Liver (tissue), 8 donors: ENCODE measurements at regions not wholly inside any gene's neighbourhood (a gene's known extent, or its start where the extent isn't known, plus 50 kb on each side); places are given as distances from the start of the nearest gene placed in this dataset.
A peak's percentile ranks its signal among the peaks of the same experiment; 100 is the strongest.

Experiments
- DNase-seq: peaks from one replicate; pipeline ENCODE4 v3.0.0-alpha.2; 2017; ENCODE audit warnings: low spot score
- H3K27ac ChIP-seq, 2 donors: one replicate each; pipeline ENCODE4 v1.7.0; 2013; ENCODE audit warnings: inconsistent platforms in 2 of 2, low read length in 2 of 2, control low read depth in 1 of 2, low read depth in 1 of 2, mild to moderate bottlenecking in 1 of 2
- H3K27me3 ChIP-seq, 4 donors: one replicate each; pipeline versions ENCODE4 v1.6.1 to v1.7.0; 2013; ENCODE audit warnings: low read length in 3 of 4, inconsistent platforms in 1 of 4, mild to moderate bottlenecking in 1 of 4, moderate library complexity in 1 of 4; ENCODE audit not compliant: control insufficient read depth in 4 of 4, insufficient read depth in 4 of 4
- H3K36me3 ChIP-seq, 4 donors: one replicate each; pipeline versions ENCODE4 v1.6.1 to v1.7.0; 2013; ENCODE audit warnings: low read length in 3 of 4, mild to moderate bottlenecking in 3 of 4, low read depth in 1 of 4, moderate library complexity in 1 of 4; ENCODE audit not compliant: control insufficient read depth in 4 of 4, insufficient read depth in 3 of 4
- H3K4me1 ChIP-seq, 4 donors: one replicate each; pipeline versions ENCODE4 v1.6.1 to v1.7.0; 2013; ENCODE audit warnings: low read length in 3 of 4, mild to moderate bottlenecking in 3 of 4, moderate library complexity in 1 of 4; ENCODE audit not compliant: control insufficient read depth in 4 of 4, insufficient read depth in 4 of 4
- H3K4me3 ChIP-seq, 3 donors: one replicate each; pipeline versions ENCODE4 v1.6.1 to v1.7.0; 2013; ENCODE audit warnings: low read length in 3 of 3, control low read depth in 1 of 3, low read depth in 1 of 3, mild to moderate bottlenecking in 1 of 3
- H3K9ac ChIP-seq, 2 donors: one replicate each; pipeline ENCODE4 v1.7.0; 2013; ENCODE audit warnings: low read length in 2 of 2, mild to moderate bottlenecking in 2 of 2, moderate library complexity in 2 of 2, control low read depth in 1 of 2, low read depth in 1 of 2
- H3K9me3 ChIP-seq, 4 donors: one replicate each; pipeline versions ENCODE4 v1.6.1 to v1.7.0; 2013; ENCODE audit warnings: low read length in 3 of 4; ENCODE audit not compliant: control insufficient read depth in 4 of 4
- ATF3 ChIP-seq: IDR thresholded peaks from 2 replicates; pipeline ENCODE4 v1.6.1; 2016; ENCODE audit warnings: antibody characterized with exemption
- CTCF ChIP-seq: fragments of 150-350 bp; IDR thresholded peaks from 2 replicates; pipeline ENCODE4 v1.5.1; 2017; ENCODE audit warnings: improper control_type of control experiment, low read depth, low read length; ENCODE audit not compliant: missing input control
- EGR1 ChIP-seq, 2 donors: IDR thresholded peaks; 2 replicates each; pipeline ENCODE4 v1.6.1; 2016 to 2018; ENCODE audit warnings: antibody characterized with exemption in 2 of 2, low read depth in 2 of 2
- FOXA1 ChIP-seq: IDR thresholded peaks from 2 replicates; pipeline ENCODE4 v1.6.1; 2016; ENCODE audit warnings: antibody characterized with exemption
- FOXA2 ChIP-seq: IDR thresholded peaks from 2 replicates; pipeline ENCODE4 v1.6.1; 2016; ENCODE audit warnings: antibody characterized with exemption
- GABPA ChIP-seq, 2 donors: IDR thresholded peaks in 1 of 2; conservative IDR thresholded peaks in 1 of 2; 2 replicates each; pipeline ENCODE4 v1.6.1; 2016; ENCODE audit warnings: antibody characterized with exemption in 2 of 2, mild to moderate bottlenecking in 1 of 2, moderate library complexity in 1 of 2
- HNF4A ChIP-seq, 2 donors: conservative IDR thresholded peaks; 2 replicates each; pipeline ENCODE4 v1.6.1; 2016; ENCODE audit warnings: antibody characterized with exemption in 2 of 2, mild to moderate bottlenecking in 2 of 2
- HNF4G ChIP-seq: IDR thresholded peaks from 2 replicates; pipeline ENCODE4 v1.6.1; 2016; ENCODE audit warnings: antibody characterized with exemption
- JUND ChIP-seq, 2 donors: IDR thresholded peaks; 2 replicates each; pipeline ENCODE4 v1.6.1; 2016; ENCODE audit warnings: antibody characterized with exemption in 2 of 2
- NR2F2 ChIP-seq: IDR thresholded peaks from 2 replicates; pipeline ENCODE4 v1.6.1; 2016; ENCODE audit warnings: antibody characterized with exemption
- RAD21 ChIP-seq, 2 donors: IDR thresholded peaks; 2 replicates each; pipeline ENCODE4 v1.6.1; 2016; ENCODE audit warnings: antibody characterized with exemption in 2 of 2, mild to moderate bottlenecking in 2 of 2
- REST ChIP-seq: IDR thresholded peaks from 2 replicates; pipeline ENCODE4 v1.6.1; 2016; ENCODE audit warnings: antibody characterized with exemption, mild to moderate bottlenecking
- SP1 ChIP-seq: IDR thresholded peaks from 2 replicates; pipeline ENCODE4 v1.6.1; 2018; ENCODE audit warnings: antibody characterized with exemption, mild to moderate bottlenecking
- TAF1 ChIP-seq: conservative IDR thresholded peaks from 2 replicates; pipeline ENCODE4 v1.6.1; 2016; ENCODE audit warnings: antibody characterized with exemption, mild to moderate bottlenecking
- YY1 ChIP-seq: IDR thresholded peaks from 2 replicates; pipeline ENCODE4 v1.6.1; 2016; ENCODE audit warnings: antibody characterized with exemption, mild to moderate bottlenecking
- ZBTB33 ChIP-seq: IDR thresholded peaks from 2 replicates; pipeline ENCODE4 v1.6.1; 2016; ENCODE audit warnings: antibody characterized with exemption
- WGBS: extraction: QIAGEN DNeasy Blood & Tissue Kit; methylation state at CpG from one replicate; pipeline ENCODE4 v1.1.7; 2013; 5-methylcytosine and 5-hydroxymethylcytosine counted together
- donor health status: healthy.
- donor health status: healthy.
- donor health status: healthy.
- donor health status: healthy.
- donor health status: healthy.

GRCh38 chr3:157618886-157619285, 115.7 kb upstream of the VEPH1 start:
- Histone ChIP-seq H3K27ac (no peak overlapping the region), H3K27me3 (no peaks in the 10 kb centered on the region), H3K9me3 (no peaks in the 10 kb centered on the region), H3K4me1 (peaks cover 0 to 2% (median 0%) of the 10 kb centered on the region in 4 donors), H3K4me3 (no peak overlapping the region), H3K9ac (no peak overlapping the region), H3K36me3 (no peaks in the 10 kb centered on the region)
- TF ChIP-seq RAD21 (IDR thresholded peaks at IDR 0.05) (no peak), NR2F2 (no peak), CTCF (no peak), SP1 (no peak), ZBTB33 (no peak), REST (no peak), FOXA2 (no peak), GABPA (IDR thresholded peaks at IDR 0.05 in 1 of 2, conservative IDR thresholded peaks at IDR 0.05 in 1 of 2) (no peak), FOXA1 (no peak), HNF4G (no peak), HNF4A (conservative IDR thresholded peaks at IDR 0.05) (no peak), EGR1 (IDR thresholded peaks at IDR 0.05; ENCODE audit: low read depth in 2 of 2) (no peak), TAF1 (no peak), ATF3 (no peak), YY1 (no peak), JUND (IDR thresholded peaks at IDR 0.05) (no peak)
- 81% methylated on average over 4 of the region's 4 CpGs for WGBS
- DNase-seq = no peak

GRCh38 chr3:157618075-157618760, 115.0 kb upstream of the VEPH1 start:
- H3K9ac ChIP-seq = no peak overlapping the region
- no peaks in the 10 kb centered on the region for H3K9me3 ChIP-seq

More at GRCh38 chr3:157618075-157618760, 115.0 kb upstream of the VEPH1 start:
- no peak overlapping the region for H3K4me3 ChIP-seq
- no peaks in the 10 kb centered on the region for H3K36me3 ChIP-seq
- peaks cover 0 to 2% (median 0%) of the 10 kb centered on the region in 4 donors for H3K4me1 ChIP-seq
- TF ChIP-seq FOXA1 (no peak), GABPA (IDR thresholded peaks at IDR 0.05 in 1 of 2, conservative IDR thresholded peaks at IDR 0.05 in 1 of 2) (no peak), JUND (IDR thresholded peaks at IDR 0.05) (peak in 1 of 2 donors; percentile 9), RAD21 (IDR thresholded peaks at IDR 0.05) (peak; percentile 81 to 84), CTCF (peak; percentile 71), FOXA2 (no peak)
- no peak for DNase-seq
- WGBS = 23% methylated on average over 6 of the region's 6 CpGs
- no peaks in the 10 kb centered on the region for H3K27me3 ChIP-seq
- H3K27ac ChIP-seq = no peak overlapping the region
